Ovary (tissue), 3 donors: ENCODE measurements at regions not wholly inside any gene's neighbourhood (a gene's known extent, or its start where the extent isn't known, plus 50 kb on each side); places are given as distances from the start of the nearest gene placed in this dataset.

Experiments used
- CTCF ChIP-seq, 3 donors: fragments of 450-650 bp in 2 of 3; fragments of 200-600 bp in 1 of 3; IDR thresholded peaks; one replicate each; pipeline versions ENCODE4 v1.5.1 to v1.8.0; 2016 to 2022; ENCODE audit warnings: antibody characterized with exemption in 3 of 3, mild to moderate bottlenecking in 1 of 3
- POLR2A ChIP-seq: fragments of 450-650 bp; IDR thresholded peaks from one replicate; pipeline ENCODE4 v1.6.1; 2017; ENCODE audit warnings: antibody characterized with exemption, mild to moderate bottlenecking, moderate library complexity
- donor health status: DM: no; HTN: no; CAD: no.

- no peak for TF ChIP-seq CTCF (IDR thresholded peaks at IDR 0.05)
- TF ChIP-seq POLR2A: no peak
These were observed 1412.9 kb upstream of the PCDH7 start for GRCh38 chr4:29307256-29307655.
